BLaER1 treated with 17β-estradiol and CSF1 and Interleukin-3, amounts not matched to agents 10 nM and 100 nM (cell line): ENCODE measurements at regions not wholly inside any gene's neighbourhood (a gene's known extent, or its start where the extent isn't known, plus 50 kb on each side); places are given as distances from the start of the nearest gene placed in this dataset.
A peak's percentile ranks its signal among the peaks of the same experiment; 100 is the strongest.
"Not testable (repeated sequence)": the region's sequence is repeated elsewhere in the genome, so short reads cannot be mapped to it uniquely, and the experiment has no call there.

ENCODE experiments used
- H3K27ac ChIP-seq, 11 experiments: shearing (Covaris generic); formaldehyde crosslinking; 2 replicates each; pipeline ENCODE4 v1.8.1; 2022
- H3K27me3 ChIP-seq, 11 experiments: shearing (Covaris generic); formaldehyde crosslinking; 2 replicates each; pipeline ENCODE4 v1.8.1; 2022
- H3K36me3 ChIP-seq, 11 experiments: shearing (Covaris generic); formaldehyde crosslinking; 2 replicates each; pipeline ENCODE4 v1.8.1; 2022
- H3K4me1 ChIP-seq, 10 experiments: shearing (Covaris generic); formaldehyde crosslinking; 2 replicates each; pipeline ENCODE4 v1.8.1; 2022
- H3K4me2 ChIP-seq, 11 experiments: shearing (Covaris generic); formaldehyde crosslinking; 2 replicates each; pipeline ENCODE4 v1.8.1; 2022
- H3K4me3 ChIP-seq, 10 experiments: shearing (Covaris generic); formaldehyde crosslinking; 2 replicates each; pipeline ENCODE4 v1.8.1; 2022
- H3K9ac ChIP-seq, 11 experiments: shearing (Covaris generic); formaldehyde crosslinking; 2 replicates each; pipeline ENCODE4 v1.8.1; 2022
- H3K9me3 ChIP-seq, 11 experiments: shearing (Covaris generic); formaldehyde crosslinking; replicated peaks in 1 of 11; 2 replicates each; pipeline ENCODE4 v1.8.1; 2022
- H4K20me1 ChIP-seq, 11 experiments: shearing (Covaris generic); formaldehyde crosslinking; 2 replicates each; pipeline ENCODE4 v1.8.1; 2022
- Cebpa-rat ChIP-seq, 11 experiments: shearing (Covaris generic); IDR thresholded peaks; 2 replicates each; pipeline ENCODE4 v1.8.1; 2022

DNA sequence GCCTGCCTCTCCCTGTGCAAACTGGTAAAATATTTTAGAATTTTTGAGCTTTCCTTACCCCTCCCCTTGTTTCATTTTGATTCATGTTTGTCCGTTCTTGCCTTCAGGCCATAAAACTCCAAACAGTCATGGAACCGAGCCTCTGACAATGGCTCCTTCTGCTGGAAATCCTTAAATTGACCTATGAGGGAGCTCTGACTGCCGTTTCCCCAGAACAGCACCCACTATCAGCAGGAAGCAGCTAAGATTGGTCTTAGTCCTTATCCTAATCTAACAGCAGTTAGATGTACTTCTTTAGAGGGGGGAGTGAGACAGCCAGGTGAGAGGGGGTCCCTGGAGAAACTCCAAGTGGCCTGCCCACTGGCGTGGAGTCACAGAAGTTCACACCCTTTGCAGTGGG, 106.7 kb downstream of the FAM174A start:
- Histone ChIP-seq H3K4me1 (peaks cover 0 to 13% (median 0%) of the 10 kb centered on the region in 10 experiments; a peak in 2 of 20 replicates), H3K9me3 (0 out of 22 replicates have a peak, but pooled peaks cover 0 to 3% (median 0%) of the 10 kb centered on the region in 11 experiments), H3K27ac (no peak overlapping the region), H3K9ac (no peak overlapping the region), H3K4me2 (no peak overlapping the region), H3K4me3 (no peak overlapping the region), H4K20me1 (no peaks in the 10 kb centered on the region), H3K36me3 (no peaks in the 10 kb centered on the region), H3K27me3 (no peaks in the 10 kb centered on the region)
- no peak for TF ChIP-seq Cebpa-rat (IDR thresholded peaks at IDR 0.05)

DNA sequence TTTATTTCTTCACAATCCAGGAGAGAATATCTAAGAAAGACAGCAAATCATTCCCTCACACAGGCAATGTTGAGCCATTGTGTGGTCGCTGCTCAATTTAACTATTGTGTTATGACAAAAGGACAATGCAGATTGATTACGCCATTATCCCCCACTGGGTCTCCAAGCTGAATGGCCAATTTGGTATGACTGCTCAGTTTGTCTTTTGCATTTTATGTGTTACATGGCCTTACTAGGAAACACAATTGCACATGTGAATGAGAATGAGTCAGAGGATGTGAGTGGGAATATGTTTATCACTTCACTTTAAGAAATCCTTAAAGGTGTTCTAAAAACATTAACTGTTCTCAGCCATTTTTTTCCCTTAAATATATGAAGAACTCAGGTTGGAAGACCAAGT, 108.3 kb downstream of the FAM174A start:
- H3K27me3 ChIP-seq = no peaks in the 10 kb centered on the region
- H3K9ac ChIP-seq = no peak overlapping the region
- no peak overlapping the region for H3K27ac ChIP-seq
- H3K4me2 ChIP-seq = peak overlapping the region in 1 of 11 experiments; percentile 14; a peak in 1 of 22 replicates
- no peaks in the 10 kb centered on the region for H3K36me3 ChIP-seq
- H3K9me3 ChIP-seq = 0 out of 22 replicates have a peak, but pooled peaks cover 0 to 3% (median 0%) of the 10 kb centered on the region in 11 experiments
- TF ChIP-seq Cebpa-rat (IDR thresholded peaks at IDR 0.05) = no peak
- H4K20me1 ChIP-seq = no peaks in the 10 kb centered on the region
- H3K4me1 ChIP-seq = peaks cover 0 to 21% (median 0%) of the 10 kb centered on the region in 10 experiments; a peak in 4 of 20 replicates
- no peak overlapping the region for H3K4me3 ChIP-seq

DNA sequence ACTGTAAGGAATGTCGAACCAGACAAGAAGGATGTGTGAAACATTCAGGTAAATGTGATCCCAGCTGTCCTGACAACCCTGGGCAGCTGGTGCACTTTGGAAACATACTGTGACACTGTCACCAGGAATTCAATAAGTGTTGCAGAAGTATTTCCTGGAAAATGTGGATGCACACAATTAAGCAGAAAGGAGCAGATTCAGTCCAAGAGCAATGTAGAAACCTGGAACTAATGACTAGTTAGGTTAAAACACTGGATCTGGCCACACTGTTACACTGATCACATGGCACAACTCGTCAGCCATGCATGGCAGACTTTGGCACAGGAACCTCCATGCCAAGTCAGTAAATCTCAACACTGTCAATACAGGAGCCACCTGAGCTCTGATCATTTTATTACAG, 109.0 kb downstream of the FAM174A start:
- no peaks in the 10 kb centered on the region for H3K36me3 ChIP-seq
- no peak for TF ChIP-seq Cebpa-rat (IDR thresholded peaks at IDR 0.05)
- no peak overlapping the region for H3K9ac ChIP-seq
- H3K9me3 ChIP-seq = 0 out of 22 replicates have a peak, but pooled peaks cover 0 to 3% (median 0%) of the 10 kb centered on the region in 11 experiments
- H3K27ac ChIP-seq = no peak overlapping the region
- peaks cover 0 to 21% (median 0%) of the 10 kb centered on the region in 10 experiments; a peak in 4 of 20 replicates for H3K4me1 ChIP-seq
- no peaks in the 10 kb centered on the region for H4K20me1 ChIP-seq
- no peak overlapping the region for H3K4me3 ChIP-seq
- no peaks in the 10 kb centered on the region for H3K27me3 ChIP-seq
- peak overlapping the region in 1 of 11 experiments; percentile 14; a peak in 1 of 22 replicates for H3K4me2 ChIP-seq

DNA sequence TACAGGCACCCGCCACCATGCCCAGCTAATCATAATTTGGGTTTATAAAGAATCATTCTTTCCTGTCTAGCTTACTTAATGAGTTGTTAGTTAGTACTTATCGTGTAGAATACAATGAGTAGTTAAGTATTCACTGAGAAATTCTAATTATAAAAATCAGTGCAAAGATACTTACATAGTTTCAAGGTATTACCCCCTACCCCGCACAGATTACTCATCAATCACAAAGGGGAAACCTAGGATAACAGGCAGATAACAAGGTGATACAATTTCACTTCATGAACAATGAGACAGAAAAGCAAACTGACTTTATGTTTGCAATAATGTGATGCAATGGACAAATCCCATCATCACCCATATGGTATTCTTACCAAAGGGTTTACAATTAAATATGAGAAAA, 109.6 kb downstream of the FAM174A start:
- H3K36me3 ChIP-seq = no peaks in the 10 kb centered on the region
- no peak overlapping the region for H3K4me2 ChIP-seq
- no peak overlapping the region for H3K9ac ChIP-seq
- H4K20me1 ChIP-seq = no peaks in the 10 kb centered on the region
- H3K27me3 ChIP-seq = no peaks in the 10 kb centered on the region
- 0 out of 22 replicates have a peak, but pooled peaks cover 0 to 3% (median 0%) of the 10 kb centered on the region in 11 experiments for H3K9me3 ChIP-seq
- no peak for TF ChIP-seq Cebpa-rat (IDR thresholded peaks at IDR 0.05)
- H3K4me3 ChIP-seq = no peak overlapping the region
- peaks cover 0 to 21% (median 0%) of the 10 kb centered on the region in 10 experiments; a peak in 4 of 20 replicates for H3K4me1 ChIP-seq
- no peak overlapping the region for H3K27ac ChIP-seq

DNA sequence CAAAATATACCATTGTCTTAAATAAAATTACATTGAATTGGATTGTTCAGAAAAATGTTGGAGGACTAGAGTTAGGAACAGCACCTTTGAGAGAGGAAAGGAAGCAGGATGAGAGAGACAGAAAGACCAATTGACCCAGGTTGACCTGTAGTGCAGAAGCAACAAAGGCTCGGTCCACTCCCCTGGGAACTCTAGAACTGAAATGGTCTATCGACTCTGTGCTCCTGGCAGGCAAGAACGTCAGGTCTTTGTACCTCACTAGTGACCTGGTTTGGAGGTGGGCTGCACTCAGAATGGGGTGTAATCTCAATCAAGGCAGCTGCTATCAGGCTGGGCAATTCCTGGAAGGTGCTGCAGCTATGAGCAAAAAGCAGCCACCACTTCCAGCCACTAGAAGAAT, 110.8 kb downstream of the FAM174A start:
- Histone ChIP-seq H3K9me3 (0 out of 22 replicates have a peak, but pooled peaks cover 0 to 3% (median 0%) of the 10 kb centered on the region in 11 experiments), H4K20me1 (no peaks in the 10 kb centered on the region), H3K4me1 (peaks cover 0 to 21% (median 0%) of the 10 kb centered on the region in 10 experiments; a peak in 4 of 20 replicates), H3K27me3 (no peaks in the 10 kb centered on the region), H3K36me3 (no peaks in the 10 kb centered on the region), H3K9ac (no peak overlapping the region), H3K27ac (no peak overlapping the region), H3K4me3 (no peak overlapping the region), H3K4me2 (no peak overlapping the region)
- TF ChIP-seq Cebpa-rat (IDR thresholded peaks at IDR 0.05) = no peak

DNA sequence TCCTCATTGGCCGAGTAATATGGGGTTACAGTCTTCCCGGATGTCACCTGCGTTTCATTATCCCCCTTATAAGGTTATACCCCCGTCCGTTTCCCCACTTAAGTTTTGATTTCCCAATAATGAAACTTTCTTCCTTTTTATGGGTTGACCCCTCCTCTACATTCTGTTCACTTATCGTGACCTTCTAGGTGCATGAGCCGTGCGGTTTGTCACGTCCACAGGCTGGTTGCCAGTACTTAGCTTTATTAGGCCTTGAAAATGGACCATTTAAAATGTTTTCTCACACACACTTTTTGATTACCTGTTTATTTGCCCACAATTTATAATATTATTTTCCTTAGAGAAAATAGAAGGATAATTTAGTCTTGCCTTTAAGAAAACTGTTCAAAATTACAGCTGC, 111.5 kb downstream of the FAM174A start:
- Histone ChIP-seq H3K36me3 (no peaks in the 10 kb centered on the region), H4K20me1 (no peaks in the 10 kb centered on the region), H3K27me3 (no peaks in the 10 kb centered on the region), H3K4me3 (no peak overlapping the region), H3K27ac (no peak overlapping the region), H3K9ac (no peak overlapping the region), H3K4me1 (peaks cover 0 to 21% (median 0%) of the 10 kb centered on the region in 10 experiments; a peak in 4 of 20 replicates), H3K9me3 (0 out of 22 replicates have a peak, but pooled peaks cover 0 to 3% (median 0%) of the 10 kb centered on the region in 11 experiments), H3K4me2 (no peak overlapping the region)
- no peak for TF ChIP-seq Cebpa-rat (IDR thresholded peaks at IDR 0.05)

DNA sequence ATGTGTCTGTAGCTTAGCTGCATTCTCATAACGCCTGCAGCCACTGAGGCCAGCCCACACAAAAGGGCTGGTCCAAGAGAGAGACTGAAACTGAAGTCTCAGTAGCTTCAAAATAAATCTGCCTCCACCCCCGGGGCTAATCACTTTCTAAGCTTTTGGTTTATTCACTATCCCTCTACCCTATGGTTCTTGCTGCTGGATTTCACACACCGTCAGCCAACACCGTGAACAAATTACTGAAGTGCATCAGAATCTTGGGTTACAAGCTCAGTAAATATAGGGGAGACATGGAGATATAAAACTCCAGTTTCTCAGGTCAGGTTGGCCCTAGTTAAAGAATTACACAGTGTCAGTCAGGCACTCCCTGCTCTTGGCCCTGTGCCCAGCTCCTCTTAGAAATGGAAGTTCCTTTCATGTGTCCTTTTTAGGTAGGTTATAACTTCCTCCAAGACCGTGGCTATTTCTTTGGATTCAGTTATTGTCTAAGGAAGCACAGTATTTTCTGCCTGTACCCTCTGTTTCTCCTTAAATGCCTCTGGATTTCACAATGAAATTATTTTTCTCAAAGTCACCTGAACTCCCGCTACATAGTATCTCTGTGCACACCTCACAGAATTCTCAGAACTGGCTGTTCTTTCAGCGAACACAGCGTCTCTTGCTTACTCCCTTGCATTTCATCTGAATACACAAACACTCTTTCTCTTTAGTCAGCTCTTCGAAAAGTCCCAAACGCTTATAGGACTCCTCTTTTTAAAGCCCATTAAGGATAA, 112.5 kb downstream of the FAM174A start:
- 0 out of 22 replicates have a peak, but pooled peaks cover 0 to 3% (median 0%) of the 10 kb centered on the region in 11 experiments for H3K9me3 ChIP-seq
- H3K36me3 ChIP-seq = no peaks in the 10 kb centered on the region
- H3K9ac ChIP-seq = no peak overlapping the region
- H3K4me1 ChIP-seq = peaks cover 0 to 21% (median 0%) of the 10 kb centered on the region in 10 experiments; a peak in 4 of 20 replicates
- no peak overlapping the region for H3K27ac ChIP-seq
- no peaks in the 10 kb centered on the region for H3K27me3 ChIP-seq
- no peak overlapping the region for H3K4me3 ChIP-seq
- H4K20me1 ChIP-seq = no peaks in the 10 kb centered on the region
- TF ChIP-seq Cebpa-rat (IDR thresholded peaks at IDR 0.05) = no peak
- H3K4me2 ChIP-seq = peak overlapping the region in 1 of 11 experiments; percentile 23; a peak in 2 of 22 replicates

DNA sequence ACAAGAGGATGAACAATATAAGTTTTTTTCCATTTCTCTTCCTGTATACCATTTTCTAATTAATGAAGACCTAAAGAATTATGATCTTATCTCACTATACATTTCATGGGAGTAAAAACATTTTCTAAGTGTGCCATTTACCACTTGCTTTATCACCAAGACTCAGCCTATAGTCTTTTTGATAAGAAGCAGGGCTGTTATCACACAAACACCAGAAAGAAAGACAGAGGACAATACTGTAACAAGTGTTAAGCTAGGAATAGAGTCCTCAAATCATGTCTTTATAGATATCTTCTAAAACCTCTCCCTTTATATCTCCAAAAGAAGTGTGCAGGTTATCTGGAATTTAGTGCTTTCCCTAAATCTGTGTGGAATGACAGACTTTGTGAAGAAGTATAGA, 119.7 kb downstream of the FAM174A start:
- no peaks in the 10 kb centered on the region for H3K36me3 ChIP-seq
- H3K4me1 ChIP-seq = peaks cover 0 to 9% (median 0%) of the 10 kb centered on the region in 10 experiments; a peak in 2 of 20 replicates
- H3K4me2 ChIP-seq = no peak overlapping the region
- no peak overlapping the region for H3K9ac ChIP-seq
- no peak overlapping the region for H3K27ac ChIP-seq
- peaks cover 0 to 14% (median 8%) of the 10 kb centered on the region in 11 experiments; a peak in 10 of 22 replicates for H3K9me3 ChIP-seq
- no peaks in the 10 kb centered on the region for H3K27me3 ChIP-seq
- no peak for TF ChIP-seq Cebpa-rat (IDR thresholded peaks at IDR 0.05)
- H4K20me1 ChIP-seq = no peaks in the 10 kb centered on the region
- H3K4me3 ChIP-seq = no peak overlapping the region

DNA sequence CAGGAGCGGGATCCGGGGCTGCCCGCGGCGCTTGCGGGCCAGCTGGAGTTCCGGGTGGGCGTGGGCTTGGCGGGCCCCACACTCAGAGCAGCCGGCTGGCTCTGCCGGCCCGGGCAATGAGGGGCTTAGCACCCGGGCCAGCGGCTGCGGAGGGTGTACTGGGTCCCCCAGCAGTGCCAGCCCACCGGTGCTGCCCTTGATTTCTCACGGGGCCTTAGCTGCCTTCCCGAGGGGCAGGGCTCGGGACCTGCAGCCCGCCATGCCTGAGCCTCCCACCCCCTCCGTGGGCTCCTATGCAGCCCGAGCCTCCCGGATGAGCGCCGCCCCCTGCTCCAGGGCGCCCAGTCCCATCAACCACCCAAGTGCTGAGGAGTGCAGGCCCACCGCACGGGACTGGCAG, 121.6 kb downstream of the FAM174A start:
- not testable (repeated sequence) for H3K27ac ChIP-seq, H3K4me3 ChIP-seq, H3K9ac ChIP-seq, H4K20me1 ChIP-seq, H3K27me3 ChIP-seq, H3K36me3 ChIP-seq, H3K4me2 ChIP-seq, H3K4me1 ChIP-seq
- H3K9me3 ChIP-seq = peaks cover 0 to 14% (median 8%) of the 10 kb centered on the region in 11 experiments; a peak in 10 of 22 replicates
